ENCODE measurements at regions not wholly inside any gene's neighbourhood (a gene's known extent, or its start where the extent isn't known, plus 50 kb on each side); places are given as distances from the start of the nearest gene placed in this dataset.
A peak's percentile ranks its signal among the peaks of the same experiment; 100 is the strongest.

DNA sequence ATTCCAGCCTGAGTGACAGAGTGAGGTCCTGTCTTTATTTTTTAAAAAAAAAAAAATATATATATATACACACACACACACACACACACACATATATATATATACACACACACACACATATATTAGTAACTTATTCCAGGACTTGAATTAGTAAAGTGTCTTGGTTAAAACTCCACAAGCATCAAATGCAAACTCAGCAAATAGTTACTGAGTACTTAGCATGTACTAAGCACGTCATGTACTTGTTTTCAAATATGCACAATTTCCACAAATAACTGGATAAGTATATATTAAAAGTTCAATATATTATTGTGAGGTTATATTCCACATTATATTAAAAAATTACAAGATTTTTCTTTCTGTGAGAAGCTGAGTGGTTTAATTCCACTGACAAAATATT is 304.7 kb downstream of the ZEB2 start:
- Mint-ChIP-seq H3K36me3 (ENCODE audit: low read depth) (peaks cover 17% of the 10 kb centered on the region), H3K27me3 (no peaks in the 10 kb centered on the region), H3K4me1 (peaks cover 50% of the 10 kb centered on the region), H3K27ac (no peak overlapping the region), H3K4me3 (no peak overlapping the region), H3K9me3 (no peaks in the 10 kb centered on the region)
- CTCF ChIA-PET = no interaction called here
- POLR2A ChIA-PET = interaction anchor here (1.3 to 1.9 kb wide), 2 partner anchors 19 to 31 kb away, joined by 4 to 6 read pairs; no protein-coding TSS in a partner anchor
- DNase-seq = no peak

DNA sequence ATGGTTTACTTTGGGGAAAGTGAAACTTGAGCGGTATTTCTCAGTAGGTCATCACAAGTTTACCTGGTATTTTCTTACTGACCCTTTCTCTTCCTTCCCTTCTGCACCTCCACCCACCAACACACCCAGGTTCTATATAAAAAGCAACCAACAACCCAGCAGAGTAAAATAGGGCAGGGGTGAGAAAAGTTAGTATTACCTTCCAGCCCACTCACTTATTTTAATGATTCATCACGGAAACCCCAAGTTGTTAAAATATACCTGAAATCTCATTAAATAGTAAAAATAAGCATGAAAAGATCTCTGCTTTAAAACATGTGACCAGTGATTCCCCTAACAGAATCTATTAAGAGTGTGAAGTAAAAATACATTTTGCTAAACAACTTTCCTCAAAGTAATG is 306.1 kb downstream of the ZEB2 start:
- no peaks in the 10 kb centered on the region for H3K9me3 Mint-ChIP-seq
- peaks cover 55% of the 10 kb centered on the region for H3K4me1 Mint-ChIP-seq
- H3K4me3 Mint-ChIP-seq = peak overlapping the region; percentile 62

DNA sequence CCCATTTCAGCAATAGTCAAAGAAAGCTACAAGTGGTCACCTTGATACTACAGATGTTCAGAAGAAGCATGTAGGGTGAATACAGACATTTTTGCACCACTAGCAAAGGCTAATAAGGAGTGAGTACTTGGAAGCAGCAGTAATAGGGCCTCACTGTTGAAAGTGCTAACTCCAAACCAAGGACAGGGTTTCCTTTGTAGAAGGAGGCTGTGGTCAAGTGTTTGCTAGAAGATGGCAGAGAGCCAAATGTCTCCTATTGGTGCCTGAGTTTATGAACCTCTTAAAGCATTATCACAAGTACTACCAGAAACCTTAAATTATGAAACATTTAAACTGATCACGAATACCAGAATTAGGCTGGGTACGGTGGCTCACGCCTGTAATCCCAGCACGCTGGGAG is 308.1 kb downstream of the ZEB2 start:
- CTCF ChIA-PET = interaction anchor here (0.7 to 1.2 kb wide), 3 partner anchors 11 to 658 kb away, joined by 3 read pairs; no protein-coding TSS in a partner anchor
- DNase-seq = no peak
- no peak overlapping the region for H3K4me3 Mint-ChIP-seq
- peaks cover 52% of the 10 kb centered on the region for H3K4me1 Mint-ChIP-seq
- peaks cover 39% of the 10 kb centered on the region for H3K36me3 Mint-ChIP-seq (ENCODE audit: low read depth)
- no peaks in the 10 kb centered on the region for H3K9me3 Mint-ChIP-seq
- H3K27me3 Mint-ChIP-seq = no peaks in the 10 kb centered on the region
- POLR2A ChIA-PET = interaction anchor here (1.4 kb wide), 1 partner anchor 22 kb away, joined by 3 read pairs; no protein-coding TSS in a partner anchor
- H3K27ac Mint-ChIP-seq = peak overlapping the region; percentile 71

More for the DNA sequence above, 306.1 kb downstream of the ZEB2 start:
- DNase-seq = no peak
- ChIA-PET POLR2A (interaction anchor here (0.6 to 1.1 kb wide), 3 partner anchors 21 to 43 kb away, joined by 3 to 4 read pairs (median 3); no protein-coding TSS in a partner anchor), CTCF (no interaction called here)
- Mint-ChIP-seq H3K27me3 (no peaks in the 10 kb centered on the region), H3K27ac (peak overlapping the region; percentile 80), H3K36me3 (ENCODE audit: low read depth) (peaks cover 26% of the 10 kb centered on the region)

DNA sequence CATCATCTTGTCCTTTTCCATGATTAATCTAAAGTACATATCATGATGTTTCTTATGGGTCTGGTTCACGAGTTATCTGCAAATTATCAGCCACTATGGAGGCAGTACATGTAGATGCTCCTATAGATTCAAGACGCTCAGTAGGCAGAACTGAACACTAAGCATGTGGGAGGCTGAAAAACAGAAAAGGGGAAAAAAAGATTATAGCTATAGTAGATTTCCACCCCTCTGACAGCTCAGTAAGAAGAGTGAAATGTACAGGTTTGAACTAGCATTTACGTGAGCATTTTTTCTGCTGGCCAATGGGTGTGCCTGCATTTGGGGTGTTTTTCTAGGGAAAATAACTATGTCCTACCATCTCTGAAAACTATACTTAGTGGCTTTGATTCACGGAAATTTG is 308.9 kb downstream of the ZEB2 start:
- peaks cover 47% of the 10 kb centered on the region for H3K4me1 Mint-ChIP-seq
- peaks cover 39% of the 10 kb centered on the region for H3K36me3 Mint-ChIP-seq (ENCODE audit: low read depth)
- peak overlapping the region; percentile 71 for H3K27ac Mint-ChIP-seq
- H3K9me3 Mint-ChIP-seq = no peaks in the 10 kb centered on the region
- no peaks in the 10 kb centered on the region for H3K27me3 Mint-ChIP-seq
- CTCF ChIA-PET = interaction anchor here (0.7 kb wide), 2 partner anchors 25 to 657 kb away, joined by 3 read pairs; no protein-coding TSS in a partner anchor
- DNase-seq = no peak
- H3K4me3 Mint-ChIP-seq = no peak overlapping the region
- POLR2A ChIA-PET = no interaction called here

DNA sequence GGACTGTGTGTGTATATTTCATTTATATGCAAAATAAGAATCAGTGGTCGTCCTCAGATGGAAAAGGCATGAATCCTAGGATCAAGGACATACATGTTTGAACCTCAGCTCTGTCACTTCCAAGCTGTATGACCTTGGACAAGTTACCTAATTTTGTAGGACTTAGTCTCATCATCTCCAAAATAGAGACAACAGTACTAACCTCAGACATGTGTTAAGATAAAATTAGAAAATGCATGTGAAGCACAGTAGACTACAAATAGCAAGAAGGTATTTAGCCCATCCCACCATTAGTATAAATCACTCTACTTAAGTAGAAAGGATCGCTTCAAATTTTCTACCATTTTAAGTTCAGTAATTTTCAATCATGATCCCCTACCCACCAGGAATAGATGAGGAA is 309.8 kb downstream of the ZEB2 start:
- ChIA-PET CTCF (no interaction called here), POLR2A (interaction anchor here (1.4 to 1.8 kb wide), 2 partner anchors 9 to 25 kb away, joined by 4 to 5 read pairs; no protein-coding TSS in a partner anchor)
- Mint-ChIP-seq H3K4me3 (no peak overlapping the region), H3K27ac (no peak overlapping the region), H3K27me3 (no peaks in the 10 kb centered on the region), H3K36me3 (ENCODE audit: low read depth) (peaks cover 38% of the 10 kb centered on the region), H3K9me3 (no peaks in the 10 kb centered on the region), H3K4me1 (peaks cover 42% of the 10 kb centered on the region)
- DNase-seq = no peak

DNA sequence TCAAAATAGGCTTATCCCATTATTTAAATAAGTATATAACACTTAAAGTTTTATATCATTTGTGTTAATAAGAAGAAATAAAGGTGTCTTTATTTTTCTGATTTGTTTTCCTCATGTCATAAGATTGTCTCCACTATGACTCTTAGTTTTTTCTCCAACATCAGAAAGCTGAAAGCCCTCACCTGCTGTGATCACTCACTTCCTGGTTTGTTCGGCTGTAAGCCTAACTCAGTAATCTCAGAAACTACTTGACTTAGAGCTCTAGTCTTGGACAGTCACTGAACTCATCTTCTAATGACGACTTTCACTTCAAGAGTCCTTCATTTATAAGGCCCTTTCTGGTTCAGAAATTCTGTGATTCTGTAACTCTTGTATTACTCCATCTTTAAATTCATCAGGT is 311.0 kb downstream of the ZEB2 start:
- Mint-ChIP-seq H3K36me3 (ENCODE audit: low read depth) (peaks cover 46% of the 10 kb centered on the region), H3K9me3 (no peaks in the 10 kb centered on the region), H3K4me1 (peaks cover 33% of the 10 kb centered on the region), H3K27ac (no peak overlapping the region), H3K4me3 (no peak overlapping the region), H3K27me3 (no peaks in the 10 kb centered on the region)
- ChIA-PET POLR2A (interaction anchor here (1.2 to 1.8 kb wide), 3 partner anchors 8 to 124 kb away, joined by 3 to 5 read pairs (median 4); no protein-coding TSS in a partner anchor), CTCF (no interaction called here)
- DNase-seq = no peak

DNA sequence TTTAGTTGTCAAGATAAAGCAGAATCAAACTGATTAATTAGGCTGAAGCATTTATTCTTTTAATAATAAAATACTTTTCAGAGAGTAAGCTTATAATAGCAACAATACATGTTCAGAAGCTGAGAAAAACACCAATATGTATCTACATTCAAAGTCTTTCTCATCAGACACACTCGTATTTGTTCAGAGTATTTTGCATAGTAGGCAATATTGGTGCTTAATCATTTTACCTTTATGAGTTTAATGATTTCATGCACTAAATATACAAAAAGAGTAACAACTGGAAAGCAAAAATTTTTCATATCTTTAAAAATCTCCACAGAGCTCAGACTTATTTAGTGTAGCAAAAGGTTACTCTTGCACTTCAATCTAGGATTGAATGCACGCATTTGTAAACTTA is 313.9 kb downstream of the ZEB2 start:
- DNase-seq = no peak
- Mint-ChIP-seq H3K4me1 (peaks cover 29% of the 10 kb centered on the region), H3K27me3 (no peaks in the 10 kb centered on the region), H3K4me3 (no peak overlapping the region), H3K36me3 (ENCODE audit: low read depth) (peaks cover 51% of the 10 kb centered on the region), H3K27ac (no peak overlapping the region), H3K9me3 (no peaks in the 10 kb centered on the region)
- ChIA-PET CTCF (no interaction called here), POLR2A (no interaction called here)

DNA sequence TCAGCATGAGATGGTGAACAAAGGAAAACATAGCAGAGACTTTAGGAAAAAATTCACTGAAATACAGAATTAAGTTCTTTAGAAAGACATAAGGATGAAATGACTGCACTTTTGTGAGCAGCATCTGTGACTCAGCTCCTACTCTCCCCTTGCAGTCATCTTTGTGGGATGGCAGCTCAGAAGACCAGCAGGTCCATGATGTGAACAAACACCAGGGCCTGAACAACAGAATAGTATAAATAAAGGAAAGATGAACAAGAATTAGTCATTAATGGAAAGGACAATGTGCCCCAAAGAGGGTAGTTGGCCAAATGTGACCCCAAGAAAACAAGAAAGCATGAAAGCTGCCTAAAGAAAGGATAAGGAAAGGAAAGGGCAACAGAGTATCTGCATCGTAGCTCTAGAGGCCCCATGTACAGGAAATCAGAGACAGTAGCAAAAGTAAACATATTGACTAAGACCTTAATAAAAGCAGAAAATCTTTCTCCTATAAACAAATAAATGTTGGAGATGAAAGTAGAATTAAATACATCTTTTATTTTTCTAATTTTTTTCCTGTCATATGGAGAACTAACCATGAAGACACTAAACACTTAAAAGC is 318.0 kb downstream of the ZEB2 start:
- peaks cover 37% of the 10 kb centered on the region for H3K4me1 Mint-ChIP-seq
- POLR2A ChIA-PET = interaction anchor here (0.9 to 1.5 kb wide), 5 partner anchors 8 to 32 kb away, joined by 3 to 6 read pairs (median 4); no protein-coding TSS in a partner anchor
- peak overlapping the region; percentile 78 for H3K27ac Mint-ChIP-seq
- no peak for DNase-seq
- H3K4me3 Mint-ChIP-seq = peak overlapping the region; percentile 24
- peaks cover 2% of the 10 kb centered on the region for H3K9me3 Mint-ChIP-seq
- H3K36me3 Mint-ChIP-seq (ENCODE audit: low read depth) = peaks cover 48% of the 10 kb centered on the region
- CTCF ChIA-PET = no interaction called here
- H3K27me3 Mint-ChIP-seq = no peaks in the 10 kb centered on the region

DNA sequence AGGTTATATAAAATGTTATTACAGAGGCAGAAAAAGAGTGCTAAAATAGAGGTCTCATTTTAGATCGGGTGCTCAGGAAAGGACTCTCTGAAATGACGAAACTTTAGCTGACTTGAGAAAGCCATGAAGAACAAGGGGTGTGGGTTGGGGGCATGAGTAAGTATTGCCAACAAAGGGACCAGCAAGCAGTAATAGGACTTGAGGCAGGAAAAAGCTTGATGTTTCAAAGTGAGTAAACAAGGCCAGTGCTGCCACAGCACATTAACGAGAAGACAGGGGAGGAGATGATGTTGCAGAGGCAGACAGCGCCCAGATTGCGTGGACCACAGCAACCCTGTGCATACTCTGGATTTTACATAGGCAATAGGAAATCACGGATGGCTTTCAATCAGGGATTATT is 318.8 kb downstream of the ZEB2 start:
- no peak overlapping the region for H3K4me3 Mint-ChIP-seq
- peaks cover 41% of the 10 kb centered on the region for H3K4me1 Mint-ChIP-seq
- no peak for DNase-seq
- peak overlapping the region; percentile 41 for H3K27ac Mint-ChIP-seq
- H3K9me3 Mint-ChIP-seq = peaks cover 2% of the 10 kb centered on the region
- ChIA-PET POLR2A (interaction anchor here (1.0 to 1.5 kb wide), 6 partner anchors 9 to 130 kb away, joined by 3 to 6 read pairs (median 4); no protein-coding TSS in a partner anchor), CTCF (interaction anchor here (1.0 to 1.2 kb wide), 2 partner anchors 9 to 11 kb away, joined by 3 read pairs; no protein-coding TSS in a partner anchor)
- H3K27me3 Mint-ChIP-seq = no peaks in the 10 kb centered on the region
- H3K36me3 Mint-ChIP-seq (ENCODE audit: low read depth) = peaks cover 52% of the 10 kb centered on the region

DNA sequence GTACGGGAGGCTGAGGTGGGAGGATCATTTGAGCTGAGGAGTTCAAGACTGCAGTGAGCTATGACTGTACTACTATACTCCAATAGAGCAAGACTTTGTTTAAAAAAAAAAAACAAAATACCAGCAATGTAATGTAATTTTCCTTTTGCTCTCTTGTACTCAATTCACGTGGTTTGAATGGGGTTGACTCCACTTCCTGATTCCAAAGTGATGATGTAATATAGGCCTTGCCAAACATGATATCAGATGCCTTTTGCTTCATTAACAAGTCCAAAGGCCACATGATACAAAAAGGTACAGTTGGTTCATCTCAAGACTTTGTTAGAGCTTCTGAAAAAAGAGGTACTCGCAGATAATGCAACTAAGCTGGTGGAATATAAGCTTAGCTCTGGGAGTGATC is 321.8 kb downstream of the ZEB2 start:
- DNase-seq = no peak
- Mint-ChIP-seq H3K4me1 (peaks cover 50% of the 10 kb centered on the region), H3K27me3 (no peaks in the 10 kb centered on the region), H3K9me3 (peaks cover 2% of the 10 kb centered on the region), H3K27ac (no peak overlapping the region), H3K4me3 (no peak overlapping the region), H3K36me3 (ENCODE audit: low read depth) (peaks cover 40% of the 10 kb centered on the region)
- CTCF ChIA-PET = interaction anchor here (1.2 kb wide), 1 partner anchor 24 kb away, joined by 3 read pairs; no protein-coding TSS in a partner anchor
- POLR2A ChIA-PET = interaction anchor here (1.0 to 1.6 kb wide), 3 partner anchors 14 to 55 kb away, joined by 3 to 4 read pairs (median 3); no protein-coding TSS in a partner anchor

DNA sequence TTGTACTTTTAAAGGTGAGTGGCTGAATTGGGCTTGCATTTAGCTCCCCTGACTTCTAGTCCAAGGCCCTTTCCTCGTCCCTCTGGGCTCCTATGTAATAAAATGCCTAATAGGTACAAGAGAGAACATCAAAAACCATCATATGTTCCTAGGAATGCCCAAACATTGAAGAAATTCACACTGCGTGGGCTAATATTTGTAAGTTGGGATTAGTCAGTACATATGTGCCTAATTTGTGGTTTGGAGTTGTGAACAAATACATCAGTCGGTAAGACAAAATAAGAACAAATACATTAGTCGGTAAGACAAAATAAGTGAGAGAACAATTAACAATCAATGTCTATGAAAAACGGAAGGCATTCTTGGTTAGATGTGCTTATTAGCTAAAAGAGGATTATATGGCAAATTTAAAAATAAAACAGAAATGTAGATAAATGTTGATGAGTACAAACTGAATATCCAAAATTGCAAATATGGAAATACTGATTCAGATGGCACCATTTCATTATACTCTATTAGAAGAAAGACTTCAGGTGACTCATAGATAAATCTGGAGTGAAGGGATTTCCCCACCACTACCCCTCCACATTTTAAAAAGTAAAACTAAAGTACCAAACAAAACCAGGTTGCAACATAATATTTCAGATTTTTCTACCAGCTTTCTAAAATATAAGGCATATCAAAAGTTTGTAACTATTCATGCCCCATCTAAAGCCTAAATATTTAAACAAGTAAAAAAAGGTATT is 325.4 kb downstream of the ZEB2 start:
- ChIA-PET CTCF (no interaction called here), POLR2A (interaction anchor here (1.1 kb wide), 1 partner anchor 137 kb away, joined by 3 read pairs; no protein-coding TSS in a partner anchor)
- H3K27ac Mint-ChIP-seq = no peak overlapping the region
- peaks cover 30% of the 10 kb centered on the region for H3K4me1 Mint-ChIP-seq
- DNase-seq = no peak
- H3K36me3 Mint-ChIP-seq (ENCODE audit: low read depth) = peaks cover 22% of the 10 kb centered on the region
- no peak overlapping the region for H3K4me3 Mint-ChIP-seq
- H3K9me3 Mint-ChIP-seq = peaks cover 2% of the 10 kb centered on the region
- H3K27me3 Mint-ChIP-seq = no peaks in the 10 kb centered on the region

DNA sequence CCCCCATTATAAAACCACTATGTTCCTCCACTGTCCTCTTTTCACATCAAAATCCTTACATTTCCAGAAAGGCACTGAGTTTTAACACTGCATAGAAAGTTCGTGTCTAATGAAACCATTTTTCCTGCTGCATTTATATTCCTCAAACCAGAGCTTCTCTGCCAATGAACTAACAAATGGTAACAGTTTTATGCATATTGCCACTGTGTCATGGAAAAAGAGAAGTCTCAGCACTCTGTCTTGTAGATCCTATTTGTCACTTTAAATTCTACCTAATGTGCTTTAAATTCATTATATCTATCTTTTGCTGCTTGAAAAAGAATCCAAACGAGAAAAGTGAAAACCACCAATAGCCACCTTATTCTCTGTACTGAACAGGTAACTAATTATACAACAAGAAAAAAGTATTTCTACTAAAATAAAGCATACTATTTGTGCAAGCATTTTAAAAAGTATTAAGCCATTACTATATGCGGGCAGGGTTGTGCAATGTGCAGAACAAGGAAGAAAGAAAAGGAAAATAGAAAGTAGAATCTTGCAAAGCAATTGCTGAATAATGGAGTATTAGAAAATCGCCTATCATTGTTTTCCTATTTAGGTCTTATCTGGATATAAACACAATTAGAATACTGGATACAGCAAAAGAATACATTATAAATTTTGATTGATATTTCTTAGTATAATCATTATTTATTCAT is 328.9 kb downstream of the ZEB2 start:
- no peak for DNase-seq
- Mint-ChIP-seq H3K9me3 (no peaks in the 10 kb centered on the region), H3K27ac (no peak overlapping the region), H3K36me3 (ENCODE audit: low read depth) (peaks cover 6% of the 10 kb centered on the region), H3K27me3 (no peaks in the 10 kb centered on the region), H3K4me3 (no peak overlapping the region), H3K4me1 (peaks cover 29% of the 10 kb centered on the region)
- ChIA-PET POLR2A (no interaction called here), CTCF (interaction anchor here (0.8 kb wide), 1 partner anchor 10 kb away, joined by 3 read pairs; no protein-coding TSS in a partner anchor)
